Non-pigmented ciliary epithelial cell (primary cell): ENCODE measurements at regions not wholly inside any gene's neighbourhood (a gene's known extent, or its start where the extent isn't known, plus 50 kb on each side); places are given as distances from the start of the nearest gene placed in this dataset.
"Not testable (repeated sequence)": the region's sequence is repeated elsewhere in the genome, so short reads cannot be mapped to it uniquely, and the experiment has no call there.

Experiments used
- DNase-seq: peaks from one replicate; pipeline ENCODE4 v3.0.0-alpha.2; 2010; ENCODE audit warnings: low read depth

DNA sequence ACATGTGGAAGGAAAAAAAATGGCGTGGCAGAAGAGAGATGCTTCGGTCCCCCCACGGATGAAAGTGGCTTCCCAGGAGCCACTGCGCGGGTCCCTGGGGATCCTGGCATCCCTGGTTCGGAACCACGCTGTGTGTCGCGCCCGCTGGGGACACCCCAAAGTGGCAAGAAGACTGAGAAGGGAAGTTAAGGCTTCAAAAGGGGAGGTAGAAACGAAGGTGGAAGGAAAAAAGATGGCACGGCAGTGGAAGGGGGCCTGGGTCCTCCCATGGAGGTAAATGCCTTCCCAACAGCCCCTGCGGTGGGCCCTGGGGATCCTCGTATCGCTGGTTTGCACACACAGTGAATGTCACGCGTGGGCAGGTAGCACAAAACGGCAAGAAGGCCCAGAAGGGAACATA is 281.7 kb downstream of the ALG10 start:
- no peak for DNase-seq

DNA sequence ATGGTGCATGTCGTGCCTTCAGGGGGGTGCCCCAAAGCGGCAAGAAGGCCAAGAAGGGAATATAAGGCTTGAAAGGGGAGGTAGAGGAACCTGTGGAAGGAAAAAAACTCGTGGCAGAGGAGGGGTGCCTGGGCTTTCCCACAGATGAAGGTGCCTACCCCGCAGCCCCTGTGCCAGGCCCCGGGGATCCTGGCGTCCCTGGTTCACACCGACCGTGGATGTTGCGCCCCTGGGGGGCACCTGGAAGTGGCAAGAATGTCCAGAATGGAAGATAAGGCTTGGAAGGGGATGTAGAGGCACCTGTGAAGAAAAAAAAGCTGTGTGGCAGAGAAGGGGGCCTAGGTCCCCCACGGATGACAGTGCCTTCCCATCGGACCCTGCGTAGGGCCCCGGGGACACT is 282.2 kb downstream of the ALG10 start:
- DNase-seq: no peak

DNA sequence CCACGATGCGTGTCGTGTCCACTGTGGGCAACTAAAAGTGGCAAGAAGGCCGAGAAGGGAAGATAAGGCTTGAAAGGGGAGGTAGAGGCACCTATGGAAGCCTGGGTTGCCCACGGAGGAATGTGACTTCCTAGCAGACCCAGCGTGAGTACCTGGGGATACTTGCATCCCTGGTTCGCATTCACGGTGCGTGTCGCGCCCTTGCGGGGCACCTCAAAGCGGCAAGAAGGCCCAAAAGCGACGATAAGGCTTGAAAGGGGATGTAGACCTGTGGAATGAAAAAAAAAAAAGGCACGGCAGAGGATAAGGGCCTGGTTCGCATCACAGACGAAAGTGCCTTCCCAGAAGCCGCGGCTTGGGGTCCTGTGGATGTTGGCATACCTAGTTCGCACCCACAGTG is 282.9 kb downstream of the ALG10 start:
- no peak for DNase-seq

DNA sequence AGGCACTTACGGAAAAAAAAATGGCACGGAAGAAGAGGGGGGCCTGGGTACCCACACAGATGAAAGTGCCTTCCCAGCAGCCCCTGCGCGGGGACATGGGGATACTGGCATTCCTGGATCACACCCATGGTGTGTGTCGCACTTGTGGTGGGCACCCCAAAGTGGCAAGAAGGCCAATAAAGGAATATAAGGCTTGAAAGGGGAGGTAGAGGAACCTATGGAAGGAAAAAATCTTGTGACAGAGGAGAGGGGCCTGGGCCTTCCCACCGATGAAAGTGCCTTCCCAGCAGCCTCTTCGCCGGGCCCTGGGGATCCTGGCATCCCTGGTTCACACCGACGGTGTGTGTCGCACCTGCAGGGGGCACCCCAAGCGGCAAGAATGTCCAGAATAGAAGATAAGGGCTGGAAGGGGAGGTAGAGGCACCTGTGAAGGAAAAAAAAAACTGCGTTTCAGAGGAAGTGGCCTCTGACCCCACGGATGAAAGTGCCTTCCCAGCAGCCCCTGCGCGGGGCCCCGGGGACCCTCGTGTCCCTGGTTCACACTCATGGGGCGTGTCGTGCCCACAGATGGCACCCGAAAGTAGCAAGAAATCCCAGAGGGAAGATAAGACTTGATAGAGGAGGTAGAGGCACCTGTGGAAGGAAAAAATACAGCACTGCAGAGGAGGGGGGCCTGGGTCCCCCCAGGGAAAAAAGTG is 284.0 kb downstream of the ALG10 start:
- DNase-seq: no peak

DNA sequence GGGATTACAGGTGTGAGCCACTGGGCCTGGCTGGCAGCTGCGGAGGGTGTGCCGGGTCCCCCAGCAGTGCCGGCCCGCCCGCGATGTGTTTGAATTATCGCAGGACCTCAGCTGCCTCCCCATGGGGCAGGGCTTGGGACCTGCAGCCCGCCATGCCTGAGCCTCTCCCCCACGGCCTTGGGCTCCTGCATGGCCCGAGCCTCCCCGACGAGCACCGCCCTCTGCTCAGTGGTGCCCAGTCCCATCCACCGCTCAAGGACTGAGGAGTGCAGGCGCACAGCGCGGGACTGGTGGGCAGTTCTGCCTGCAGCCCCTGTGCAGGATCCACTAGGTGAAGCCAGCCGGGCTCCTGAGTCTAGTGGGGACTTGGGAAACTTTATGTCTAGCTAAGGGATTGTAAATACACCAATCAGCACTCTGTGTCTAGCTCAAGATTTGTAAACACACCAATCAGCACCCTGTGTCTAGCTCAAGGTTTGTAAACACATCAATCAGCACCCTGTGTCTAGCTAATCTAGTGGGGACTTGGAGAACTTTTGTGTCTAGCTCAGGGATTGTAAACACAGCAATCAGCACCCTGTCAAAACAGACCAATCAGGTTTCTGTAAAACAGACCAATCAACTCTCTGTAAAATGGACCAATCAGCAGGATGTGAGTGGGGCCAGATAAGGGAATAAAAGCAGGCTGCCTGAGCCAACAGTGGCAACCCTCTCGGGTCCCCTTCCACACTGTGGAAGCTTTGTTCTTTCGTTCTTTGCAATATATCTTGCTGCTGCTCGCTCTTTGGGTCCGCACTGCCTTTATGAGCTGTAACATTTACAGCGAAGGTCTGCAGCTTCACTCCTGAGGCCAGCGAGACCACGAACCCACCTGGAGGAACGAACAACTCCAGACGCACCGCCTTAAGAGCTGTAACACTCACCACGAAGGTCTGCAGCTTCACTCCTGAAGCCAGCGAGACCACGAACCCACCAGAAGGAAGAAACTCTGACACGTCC is 287.8 kb downstream of the ALG10 start:
- not testable (repeated sequence) for DNase-seq

DNA sequence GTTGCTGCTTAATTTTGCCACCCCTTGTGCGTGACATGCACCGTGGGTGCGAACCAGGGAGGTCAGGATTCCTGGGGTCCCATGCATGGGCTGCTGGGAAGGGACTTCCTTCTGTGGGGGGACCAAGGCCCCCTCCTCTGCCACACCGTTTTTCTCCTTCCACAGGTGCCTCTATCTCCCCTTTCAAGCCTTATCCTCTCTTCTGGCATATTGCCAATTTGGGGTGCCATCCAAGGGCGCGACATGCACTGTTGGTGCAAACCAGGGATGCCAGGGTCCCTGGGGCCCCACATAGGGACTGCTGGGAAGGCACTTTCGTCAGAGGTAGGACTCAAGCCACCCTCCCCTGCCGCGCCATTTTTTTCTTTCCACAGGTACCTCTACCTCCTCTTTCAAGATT is 289.0 kb downstream of the ALG10 start:
- no peak for DNase-seq

DNA sequence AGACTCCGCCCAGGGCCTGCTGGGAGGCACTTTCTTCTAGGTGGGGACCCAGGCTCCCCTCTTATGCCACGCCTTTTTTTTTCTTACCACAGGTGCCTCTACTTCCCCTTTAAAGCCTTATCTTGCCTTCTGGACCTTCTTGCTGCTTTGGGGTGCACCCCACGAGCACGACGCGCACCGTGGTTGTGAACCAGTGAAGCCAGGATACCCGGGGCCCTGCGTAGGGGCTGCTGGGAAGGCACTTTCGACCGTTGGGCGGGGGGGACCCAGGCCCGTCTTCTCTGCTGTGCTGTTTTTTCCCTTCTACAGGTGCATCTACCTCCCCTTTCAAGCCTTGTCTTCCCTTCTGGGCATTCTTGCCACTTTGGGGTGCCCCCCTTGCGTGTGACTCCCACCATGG is 305.4 kb downstream of the ALG10 start:
- DNase-seq: no peak

DNA sequence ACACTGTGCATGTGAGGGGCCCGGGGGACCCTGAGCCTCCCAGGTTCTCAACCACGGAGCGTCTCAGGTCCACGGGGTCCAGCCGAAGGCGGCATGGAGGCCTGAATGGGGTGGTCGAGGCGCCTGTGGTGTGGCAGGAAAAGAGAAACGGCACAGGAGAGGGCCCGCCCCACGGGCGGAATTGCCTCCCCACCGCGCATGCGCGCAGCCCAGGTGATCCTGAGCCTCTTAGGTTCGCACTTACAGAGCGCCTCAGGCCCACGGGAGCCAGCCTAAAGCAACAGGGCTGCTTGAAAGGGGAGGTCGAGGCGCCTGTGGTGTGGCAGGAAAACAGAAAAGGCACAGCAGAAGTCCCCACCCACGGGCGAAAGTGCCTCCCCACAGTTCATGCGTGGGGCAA is 311.0 kb downstream of the ALG10 start:
- no peak for DNase-seq

DNA sequence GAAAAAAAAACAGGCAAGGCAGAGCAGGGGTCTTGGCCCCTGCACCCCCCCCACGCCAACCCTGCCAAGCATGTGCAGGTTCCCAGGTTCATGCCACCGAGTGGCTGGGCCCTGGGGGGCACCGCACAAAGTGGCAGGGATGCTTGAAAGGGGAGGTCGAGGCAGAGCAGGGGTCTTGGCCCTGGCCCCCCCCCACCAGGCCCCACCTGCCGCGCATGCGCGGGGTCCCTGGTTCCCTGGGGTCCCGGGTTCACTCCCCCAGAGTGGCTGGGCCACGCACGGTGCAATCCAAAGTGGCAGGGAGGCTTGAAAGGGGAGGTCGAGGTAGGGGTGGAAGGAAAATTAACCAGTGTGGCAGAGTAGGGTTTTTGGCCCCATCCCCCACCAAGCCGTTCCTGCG is 312.2 kb downstream of the ALG10 start:
- no peak for DNase-seq

DNA sequence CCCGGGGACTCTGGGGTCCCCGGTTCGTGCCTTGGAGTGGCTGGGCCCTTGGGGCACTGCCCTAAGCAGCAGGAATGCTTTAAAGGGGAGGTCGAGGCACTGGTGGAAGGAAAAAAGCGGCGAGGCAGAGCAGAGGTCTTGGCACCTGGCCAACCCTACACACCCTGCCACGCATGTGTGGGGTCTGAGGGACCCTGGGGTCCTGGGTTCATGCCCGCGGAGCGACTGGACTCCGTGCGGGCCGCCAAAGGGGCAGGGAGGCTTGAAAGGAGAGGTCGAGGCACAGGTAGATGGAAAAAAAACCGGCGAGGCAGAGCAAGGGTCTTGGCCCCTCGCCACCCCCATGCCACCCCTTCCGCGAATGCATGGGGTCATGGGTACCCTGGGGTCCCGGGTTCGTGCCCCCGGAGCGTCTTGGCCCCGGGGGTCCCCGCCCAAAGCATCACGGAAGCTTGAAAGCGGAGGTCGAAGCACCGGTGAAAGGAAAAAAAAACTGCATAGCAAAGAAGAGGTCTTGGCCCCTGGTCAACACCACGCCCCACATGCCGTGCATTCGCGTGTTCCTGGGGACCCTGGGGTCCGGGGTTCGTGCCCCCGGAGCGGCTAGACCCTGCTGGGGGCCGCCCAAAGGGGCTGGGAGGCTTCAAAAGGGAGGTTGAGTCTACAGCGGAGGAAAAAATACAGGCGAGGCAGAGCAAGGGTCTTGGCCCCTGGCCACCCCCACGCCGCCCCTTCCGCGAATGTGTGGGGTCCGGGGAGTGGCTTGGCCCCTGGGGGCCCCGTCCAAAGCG is 312.9 kb downstream of the ALG10 start:
- no peak for DNase-seq

DNA sequence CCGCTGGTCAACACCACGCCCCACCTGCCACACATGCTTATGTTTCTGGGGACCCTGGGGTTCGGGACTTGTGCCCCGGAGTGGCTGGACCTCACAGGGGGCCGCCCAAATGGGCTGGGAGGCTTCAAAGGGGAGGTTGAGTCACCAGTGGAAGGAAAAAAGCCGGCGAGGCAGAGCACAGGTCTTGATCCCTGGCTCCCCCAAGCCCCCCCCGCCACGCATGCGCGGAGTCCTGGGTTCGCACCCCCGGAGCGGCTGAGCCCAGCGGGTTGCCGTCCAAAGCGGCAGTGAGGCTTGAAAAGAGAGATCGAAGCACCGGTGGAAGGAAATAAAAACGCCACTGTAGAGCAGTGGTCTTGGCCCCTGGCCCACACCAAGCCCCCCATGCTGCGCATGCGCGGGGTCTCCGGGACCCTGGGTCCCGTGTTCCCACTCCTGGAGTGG is 313.5 kb downstream of the ALG10 start:
- no peak for DNase-seq

DNA sequence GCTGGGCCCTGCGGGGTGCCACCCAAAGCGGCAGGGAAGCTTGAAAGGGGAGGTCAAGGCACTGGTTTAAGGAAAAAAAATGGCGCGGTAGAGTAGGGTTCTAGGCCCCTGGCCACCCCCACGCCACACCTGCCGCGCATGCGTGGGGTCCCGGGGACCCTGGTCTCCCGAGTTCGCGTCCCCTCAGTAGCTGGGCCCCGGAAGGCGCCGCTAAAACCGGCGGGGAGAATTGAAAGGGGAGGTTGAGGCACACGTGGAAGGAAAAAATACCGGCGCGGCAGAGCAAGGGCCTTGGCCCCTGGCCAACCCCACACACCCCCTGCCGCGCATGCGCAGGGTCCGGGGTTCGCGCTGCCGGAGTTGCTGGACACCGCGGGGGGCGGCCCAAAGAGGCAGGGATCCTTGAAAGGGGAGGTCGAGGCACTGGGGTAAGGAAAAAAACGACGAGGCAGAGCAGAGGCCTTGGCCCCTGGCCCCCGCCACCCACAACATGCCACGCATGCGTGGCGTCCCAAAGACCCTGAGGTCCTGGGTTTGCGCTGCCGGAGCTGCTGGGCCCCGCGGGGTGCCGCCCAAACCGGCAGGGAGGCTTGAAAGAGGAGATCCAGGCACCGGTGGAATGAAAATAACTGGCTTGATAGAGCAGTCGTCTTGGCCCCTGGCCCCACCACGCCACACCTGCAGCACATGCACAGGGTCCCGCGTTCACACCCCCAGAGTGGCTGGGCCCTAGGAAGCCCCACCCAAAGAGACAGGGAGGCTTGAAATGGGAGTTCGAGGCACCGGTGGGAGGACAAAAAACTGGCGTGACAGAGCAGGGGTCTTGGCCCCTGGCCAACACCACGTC is 314.5 kb downstream of the ALG10 start:
- DNase-seq: no peak

DNA sequence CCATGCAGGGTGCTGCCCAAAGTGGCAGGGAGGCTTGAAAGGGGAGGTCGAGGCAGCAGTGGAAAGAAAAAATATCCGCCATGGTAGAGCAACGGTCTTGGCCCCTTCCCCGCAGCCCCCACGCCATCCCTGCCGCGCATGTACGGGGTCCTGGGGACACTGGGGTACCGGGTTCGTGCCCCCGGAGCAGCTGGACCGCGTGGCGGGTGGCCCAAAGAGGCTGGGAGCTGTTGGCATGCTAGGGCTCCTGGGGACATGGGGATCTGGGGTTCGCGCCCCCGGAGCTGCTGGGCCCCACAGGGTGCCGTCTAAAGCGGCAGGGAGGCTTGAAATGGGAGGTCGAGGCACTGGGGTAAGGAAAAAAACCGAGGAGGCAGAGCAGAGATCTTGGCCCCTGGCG is 316.5 kb downstream of the ALG10 start:
- DNase-seq: no peak

DNA sequence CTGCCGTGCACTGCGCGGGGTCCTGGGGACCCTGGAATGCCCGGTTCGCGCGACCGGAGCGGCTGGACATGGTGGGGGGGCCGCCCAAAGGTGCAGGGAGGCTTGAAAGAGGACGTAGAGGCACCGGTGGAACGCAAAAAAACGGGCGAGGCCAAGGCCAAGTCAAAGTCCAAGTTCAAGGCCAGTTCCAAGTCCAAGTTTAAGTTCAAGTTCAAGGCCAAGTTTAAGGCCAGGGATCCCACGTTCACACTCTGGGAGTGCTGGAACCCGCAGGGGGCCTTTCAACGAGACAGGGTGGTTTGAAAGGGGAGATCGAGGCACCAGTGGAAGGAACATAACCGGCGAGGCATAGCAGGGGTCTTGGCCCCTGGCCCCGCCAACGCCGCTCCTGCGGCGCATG is 317.6 kb downstream of the ALG10 start:
- no peak for DNase-seq

DNA sequence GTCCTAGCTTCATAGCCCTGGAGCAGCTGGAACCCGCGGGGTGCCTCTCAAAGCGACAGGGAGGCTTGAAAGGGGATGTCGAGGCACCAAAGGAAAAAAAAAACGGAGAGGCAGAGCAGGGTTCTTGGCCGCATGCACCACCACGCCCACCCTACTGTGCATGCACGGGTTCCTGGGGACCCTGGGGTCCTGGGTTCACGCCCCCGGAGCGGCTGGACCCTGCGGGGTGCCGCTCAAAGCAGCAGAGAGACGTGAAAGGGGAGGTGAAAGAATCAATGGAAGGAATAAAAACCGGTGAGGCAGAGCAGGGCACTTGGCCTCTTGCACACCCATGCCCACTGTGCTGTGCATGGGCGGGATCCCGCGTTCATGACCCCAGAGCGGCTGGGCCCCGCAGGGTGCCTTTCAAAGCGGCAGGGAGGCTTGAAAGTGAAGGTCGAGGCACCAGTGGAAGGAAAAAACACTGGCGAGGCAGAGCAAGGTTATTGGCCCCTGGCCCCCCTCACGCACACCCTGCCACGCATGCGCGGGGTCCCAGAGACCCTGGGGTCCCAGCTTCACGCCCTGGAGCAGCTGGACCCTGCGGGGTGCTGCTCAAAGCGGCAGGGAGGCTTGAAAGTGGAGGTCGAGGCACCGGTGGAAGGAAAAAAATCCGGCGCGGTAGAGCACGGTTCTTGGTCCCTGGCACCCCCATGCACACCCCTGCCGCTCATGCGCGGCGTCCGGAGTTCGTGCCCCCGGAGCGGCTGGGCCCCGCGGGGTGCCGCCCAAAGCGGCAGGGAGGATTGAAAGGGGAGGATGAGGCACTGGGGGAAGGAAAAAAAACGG is 318.5 kb downstream of the ALG10 start:
- no peak for DNase-seq

DNA sequence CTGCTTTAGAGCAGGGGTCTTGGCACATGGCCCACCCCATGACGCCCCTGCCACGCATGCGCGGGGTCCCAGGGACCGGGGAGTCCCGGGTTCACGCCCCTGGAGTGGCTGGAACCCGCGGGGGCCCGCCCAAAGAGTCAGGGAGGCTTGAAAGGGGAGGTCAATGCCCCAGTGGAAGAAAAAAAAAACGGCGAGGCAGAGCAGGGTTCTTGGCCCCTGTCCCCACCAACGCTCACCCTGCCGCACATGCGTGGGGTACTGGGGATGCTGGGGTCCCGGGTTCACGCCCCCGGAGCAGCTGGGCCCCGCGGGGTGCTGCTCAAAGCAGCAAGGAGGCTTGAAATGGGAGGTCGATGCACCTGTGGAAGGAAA is 319.1 kb downstream of the ALG10 start:
- DNase-seq: no peak

DNA sequence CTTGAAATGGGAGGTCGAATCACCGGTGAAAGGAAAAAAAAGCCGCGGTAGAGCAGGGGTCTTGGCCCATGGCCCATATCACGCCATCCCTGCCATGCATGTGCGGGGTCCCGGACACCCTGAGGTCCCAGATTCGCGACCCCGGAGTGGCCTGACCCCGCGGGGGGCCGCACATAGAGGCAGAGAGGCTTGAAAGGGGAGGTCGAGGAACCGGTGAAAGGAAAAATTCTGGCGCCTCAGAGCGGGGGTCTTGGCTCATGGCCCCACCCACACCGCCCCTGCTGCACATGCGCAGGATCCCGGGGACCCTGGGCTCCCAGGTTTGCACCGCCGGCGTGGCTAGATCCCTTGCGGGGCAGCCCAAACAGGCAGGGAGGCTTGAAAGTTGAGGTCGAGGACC is 319.8 kb downstream of the ALG10 start:
- no peak for DNase-seq

DNA sequence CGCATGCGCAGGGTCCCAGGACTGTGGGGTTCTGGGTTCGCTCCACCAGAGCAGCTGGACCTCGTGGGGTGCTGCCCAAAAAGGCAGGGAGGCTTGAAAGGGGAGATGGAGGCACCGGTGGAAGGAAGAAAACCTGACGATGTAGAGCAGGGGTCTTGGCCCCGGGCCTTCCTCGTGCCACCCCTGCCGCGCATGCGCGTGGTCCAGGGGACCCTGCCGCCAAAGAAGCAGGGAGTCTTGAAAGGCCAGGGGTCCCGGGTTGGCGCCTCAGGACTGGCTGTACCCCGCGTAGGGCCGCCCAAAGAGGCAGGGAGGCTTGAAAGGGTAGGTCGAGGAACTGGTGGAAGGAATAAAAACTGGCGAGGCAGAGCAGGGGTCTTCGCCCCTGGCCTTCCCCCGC is 321.0 kb downstream of the ALG10 start:
- DNase-seq: no peak

DNA sequence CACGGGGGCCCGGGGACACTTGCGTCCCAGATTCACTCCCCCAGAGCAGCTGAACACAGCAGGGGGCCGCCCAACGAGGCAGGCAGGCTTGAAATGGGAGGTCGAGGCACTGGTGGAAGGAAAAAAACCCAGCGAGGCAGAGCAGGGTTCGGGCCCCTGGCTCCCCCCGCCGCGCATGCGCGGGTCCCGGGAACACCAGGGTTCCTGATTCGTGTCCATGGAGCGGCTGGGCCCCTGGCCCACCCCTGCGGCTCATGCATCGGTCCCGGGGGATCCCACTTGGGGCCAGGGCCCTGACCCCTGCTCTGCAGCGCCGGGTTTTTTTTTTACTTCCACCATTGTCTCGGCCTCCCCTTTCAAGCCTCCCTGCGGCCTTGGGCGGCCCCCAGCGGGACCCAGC is 321.5 kb downstream of the ALG10 start:
- no peak for DNase-seq

DNA sequence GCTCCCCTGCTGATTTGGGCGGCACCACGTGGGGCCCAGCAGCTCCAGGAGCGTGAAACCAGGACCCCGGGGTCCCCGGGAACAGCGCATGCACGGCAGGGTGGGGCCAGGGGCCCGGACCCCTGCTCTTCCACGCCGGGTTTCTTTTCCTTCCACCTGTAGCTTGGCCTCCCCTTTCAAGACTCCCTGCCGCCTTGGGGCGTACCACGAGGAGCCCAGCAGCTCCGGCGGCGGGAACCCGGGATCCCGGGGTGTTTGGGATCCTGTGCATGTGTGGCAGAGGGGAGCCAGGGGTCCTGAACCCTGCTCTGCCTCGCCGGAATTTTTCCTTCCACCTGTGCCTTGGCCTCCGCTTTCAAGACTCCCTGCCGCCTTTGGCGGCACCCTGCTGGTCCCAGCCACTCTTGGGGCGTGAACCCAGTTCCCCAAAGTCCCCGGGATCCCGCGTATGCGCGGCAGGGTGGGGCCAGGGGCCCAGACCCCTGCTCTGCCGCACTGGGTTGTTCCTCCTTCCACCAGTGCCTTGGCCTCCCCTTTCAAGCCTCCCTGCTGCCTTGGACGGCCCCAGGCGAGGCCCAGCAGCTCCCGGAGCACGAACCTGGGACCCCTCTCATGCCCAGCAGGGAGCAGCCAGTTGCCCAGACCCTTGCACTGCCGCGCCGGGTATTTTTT is 322.7 kb downstream of the ALG10 start:
- no peak for DNase-seq
